Keratinocyte (primary cell): ENCODE measurements at regions not wholly inside any gene's neighbourhood (a gene's known extent, or its start where the extent isn't known, plus 50 kb on each side); places are given as distances from the start of the nearest gene placed in this dataset.

Source experiments
- DNase-seq: peaks from one replicate; pipeline ENCODE4 v3.0.0-alpha.2; 2011; ENCODE audit warnings: low read depth, missing footprints, low spot score
- FAIRE-seq: peaks from 2 replicates; lab custom pipeline; 2011; peaks lifted over from hg19 to GRCh38; lab: Jason Lieb, UNC
- H2AFZ ChIP-seq: 2 replicates; pipeline ENCODE4 v1.6.0; 2012; ENCODE audit warnings: low read length, control low read depth, inconsistent platforms; ENCODE audit not compliant: control insufficient read depth
- H3K27ac ChIP-seq: 2 replicates; pipeline ENCODE4 v1.5.1; 2011; ENCODE audit warnings: low read length; ENCODE audit not compliant: control insufficient read depth, insufficient read depth
- H3K27me3 ChIP-seq: 3 replicates; pipeline ENCODE4 v1.6.0; 2011; ENCODE audit warnings: low read length; ENCODE audit not compliant: control insufficient read depth, insufficient read depth; ENCODE audit errors: extremely low read depth
- H3K36me3 ChIP-seq, 2 experiments: 2 replicates in 1 of 2; 3 replicates in 1 of 2; pipeline ENCODE4 v1.5.1; 2011; ENCODE audit warnings: low read length in 2 of 2, mild to moderate bottlenecking in 1 of 2; ENCODE audit not compliant: control insufficient read depth in 2 of 2, insufficient read depth in 2 of 2; ENCODE audit errors: extremely low read depth in 1 of 2
- H3K4me1 ChIP-seq: 3 replicates; pipeline ENCODE4 v1.5.1; 2011; ENCODE audit warnings: low read length; ENCODE audit not compliant: control insufficient read depth, insufficient read depth; ENCODE audit errors: extremely low read depth
- H3K4me2 ChIP-seq: 3 replicates; pipeline ENCODE4 v1.6.0; 2011; ENCODE audit warnings: low read depth, low read length; ENCODE audit not compliant: control insufficient read depth, insufficient read depth; ENCODE audit errors: extremely low read depth
- H3K4me3 ChIP-seq, 3 experiments: fragments of 200-600 bp in 1 of 3; sonication (generic) in 1 of 3; 2 replicates in 2 of 3; 3 replicates in 1 of 3; pipeline ENCODE4 v1.5.1; 2011 to 2016; ENCODE audit warnings: low read length in 3 of 3, mild to moderate bottlenecking in 3 of 3, control low read depth in 2 of 3, inconsistent platforms in 1 of 3, low read depth in 1 of 3, mixed read lengths in 1 of 3, mixed run types in 1 of 3, moderate library complexity in 1 of 3; ENCODE audit not compliant: control insufficient read depth in 2 of 3, insufficient read depth in 2 of 3; ENCODE audit errors: extremely low read depth in 1 of 3
- H3K79me2 ChIP-seq: 2 replicates; pipeline ENCODE4 v1.6.0; 2012; ENCODE audit warnings: low read length; ENCODE audit not compliant: control insufficient read depth, insufficient read depth
- H3K9ac ChIP-seq: 3 replicates; pipeline ENCODE4 v1.6.0; 2011; ENCODE audit warnings: low read length; ENCODE audit not compliant: control insufficient read depth, insufficient read depth; ENCODE audit errors: extremely low read depth
- H3K9me1 ChIP-seq: 3 replicates; pipeline ENCODE4 v1.6.0; 2011; ENCODE audit warnings: low read length; ENCODE audit not compliant: control insufficient read depth, insufficient read depth; ENCODE audit errors: extremely low read depth
- H3K9me3 ChIP-seq: 2 replicates; pipeline ENCODE4 v1.5.1; 2012; ENCODE audit warnings: low read depth, low read length; ENCODE audit not compliant: control insufficient read depth
- H4K20me1 ChIP-seq: 3 replicates; pipeline ENCODE4 v1.6.0; 2011; ENCODE audit warnings: low read length; ENCODE audit not compliant: control insufficient read depth, insufficient read depth; ENCODE audit errors: extremely low read depth
- CTCF ChIP-seq, 3 experiments: IDR thresholded peaks in 1 of 3; conservative IDR thresholded peaks in 1 of 3; optimal IDR thresholded peaks in 1 of 3; 2 replicates in 2 of 3; 3 replicates in 1 of 3; pipeline versions ENCODE3 to v1.5.1; 2011; ENCODE audit warnings: low read length in 3 of 3, mild to moderate bottlenecking in 3 of 3, moderate library complexity in 2 of 3, control low read depth in 1 of 3, inconsistent platforms in 1 of 3; ENCODE audit not compliant: insufficient read depth in 2 of 3; ENCODE audit errors: extremely low read depth in 1 of 3
- EZH2 ChIP-seq: IDR thresholded peaks from one replicate; pipeline ENCODE4 v1.6.1; 2012; ENCODE audit warnings: inconsistent platforms, mild to moderate bottlenecking, low read length, moderate library complexity
- dilution Hi-C: fragments of 300-500 bp; cut with MboI; formaldehyde crosslinking; loops from one replicate; pipeline ENCODE4 v1.7.0; 2020; ENCODE audit warnings: low sequenced_read_pairs; ENCODE audit not compliant: extremely low pct_ligation_motif_present

- Histone ChIP-seq H2AFZ (no peak overlapping the region), H3K36me3 (no peaks in the 10 kb centered on the region), H4K20me1 (no peaks in the 10 kb centered on the region), H3K79me2 (no peaks in the 10 kb centered on the region), H3K9me3 (no peaks in the 10 kb centered on the region), H3K9ac (no peak overlapping the region), H3K4me2 (no peak overlapping the region), H3K27ac (no peak overlapping the region), H3K27me3 (no peaks in the 10 kb centered on the region), H3K4me1 (peaks cover 19% of the 10 kb centered on the region), H3K4me3 (no peak overlapping the region), H3K9me1 (no peaks in the 10 kb centered on the region)
- FAIRE-seq (no peak), DNase-seq (no peak)
- dilution Hi-C loops, result no loop called here
- TF ChIP-seq CTCF (optimal IDR thresholded peaks at IDR 0.05 in 1 of 3, IDR thresholded peaks at IDR 0.05 in 1 of 3, conservative IDR thresholded peaks at IDR 0.05 in 1 of 3; ENCODE audit: extremely low read depth in 1 of 3, insufficient read depth in 2 of 3, low read length in 3 of 3), result no peak
- no peak for TF ChIP-seq EZH2
Observed at GRCh38 chr1:224519874-224520273, 85.3 kb upstream of the WDR26 start.

GRCh38 chr1:224520808-224521207 lies 86.2 kb upstream of the WDR26 start:
- no peaks in the 10 kb centered on the region for H3K9me3 ChIP-seq
- FAIRE-seq (no peak), DNase-seq (no peak)
- H3K4me3 ChIP-seq, result no peak overlapping the region
- TF ChIP-seq EZH2 (no peak), CTCF (optimal IDR thresholded peaks at IDR 0.05 in 1 of 3, IDR thresholded peaks at IDR 0.05 in 1 of 3, conservative IDR thresholded peaks at IDR 0.05 in 1 of 3; ENCODE audit: extremely low read depth in 1 of 3, insufficient read depth in 2 of 3, low read length in 3 of 3) (no peak)
- no peaks in the 10 kb centered on the region for H3K27me3 ChIP-seq
- dilution Hi-C loops, result no loop called here
- no peaks in the 10 kb centered on the region for H3K79me2 ChIP-seq
- H3K27ac ChIP-seq, result no peak overlapping the region
- H4K20me1 ChIP-seq, result no peaks in the 10 kb centered on the region
- H3K4me1 ChIP-seq, result peaks cover 24% of the 10 kb centered on the region
- H3K9me1 ChIP-seq, result no peaks in the 10 kb centered on the region
- H3K4me2 ChIP-seq, result no peak overlapping the region
- H2AFZ ChIP-seq, result no peak overlapping the region
- H3K36me3 ChIP-seq, result no peaks in the 10 kb centered on the region
- H3K9ac ChIP-seq, result no peak overlapping the region
